ENCODE measurements at regions not wholly inside any gene's neighbourhood (a gene's known extent, or its start where the extent isn't known, plus 50 kb on each side); places are given as distances from the start of the nearest gene placed in this dataset.

DNA sequence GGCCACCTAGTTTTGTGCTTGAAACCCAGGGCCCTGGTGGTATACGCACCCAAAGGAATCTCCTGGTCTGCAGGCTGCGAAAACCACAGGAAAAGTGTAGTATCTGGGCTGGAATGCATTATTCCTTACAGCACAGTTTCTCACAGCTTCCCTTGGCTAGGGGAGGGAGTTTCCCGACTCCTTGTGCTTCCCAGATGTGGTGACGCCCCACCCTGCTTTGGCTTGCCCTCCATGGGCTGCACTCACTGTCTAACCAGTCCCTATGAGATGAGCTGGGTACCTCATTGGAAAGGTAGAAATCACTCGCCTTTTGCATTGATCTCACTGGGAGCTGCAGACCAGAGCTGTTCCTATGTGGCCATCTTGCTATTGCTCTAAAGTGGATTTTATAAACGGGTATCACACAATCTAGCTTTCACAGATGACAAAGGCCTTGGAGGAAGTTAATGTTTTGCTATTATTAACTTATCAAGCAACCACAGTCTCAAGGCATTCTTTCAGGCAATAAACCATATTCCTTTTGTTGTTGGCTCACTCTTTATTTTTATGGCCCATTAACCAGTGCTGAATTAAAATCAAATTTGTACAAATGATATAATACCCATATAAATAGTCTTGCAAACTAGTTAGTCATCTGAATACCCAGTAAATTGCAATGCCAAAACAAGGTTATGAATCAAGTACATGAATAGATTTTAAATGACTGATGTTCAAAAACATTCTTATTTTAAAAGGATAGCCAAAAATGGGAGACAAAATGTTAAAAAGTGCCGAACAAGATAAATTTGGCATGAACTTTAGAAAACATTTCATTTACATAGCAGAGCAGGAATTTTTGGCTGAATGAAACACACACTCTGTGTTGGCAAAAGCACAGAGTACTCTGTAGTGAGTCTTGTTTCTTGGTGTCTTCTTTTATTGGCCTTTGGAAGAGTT, 475.4 kb upstream of the ARGLU1 start:
- Histone ChIP-seq H3K9ac (ENCODE audit: insufficient read depth in 1 of 2, low read depth in 2 of 2, low read length in 2 of 2) (no peak overlapping the region), H3K4me3 (no peak overlapping the region), H3K79me2 (ENCODE audit: control insufficient read depth, insufficient read depth, low read length) (no peaks in the 10 kb centered on the region), H3K4me2 (ENCODE audit: insufficient read depth, low read length) (no peak overlapping the region), H3K27me3 (ENCODE audit: control insufficient read depth in 2 of 2, insufficient read depth in 2 of 2, low read length in 2 of 2) (no peaks in the 10 kb centered on the region), H4K20me1 (replicated peaks; ENCODE audit: control insufficient read depth, insufficient read depth, low read length) (no peaks in the 10 kb centered on the region), H3K9me1 (ENCODE audit: control insufficient read depth, insufficient read depth, low read length) (no peaks in the 10 kb centered on the region), H3K4me1 (replicated peaks in 1 of 2; ENCODE audit: control insufficient read depth in 2 of 2, insufficient read depth in 2 of 2, low read length in 2 of 2) (no peaks in the 10 kb centered on the region), H3K9me3 (replicated peaks; ENCODE audit: control insufficient read depth, insufficient read depth, low read depth, low read length) (no peaks in the 10 kb centered on the region), H3K36me3 (ENCODE audit: control insufficient read depth, insufficient read depth, low read length) (no peaks in the 10 kb centered on the region), H3K27ac (ENCODE audit: extremely low read depth, low read depth, low read length) (no peak overlapping the region), H2AFZ (ENCODE audit: low read depth, low read length) (no peak overlapping the region)
- TF ChIP-seq HNRNPK (IDR thresholded peaks at IDR 0.05; ENCODE audit: low read depth, low read length, poor library complexity, severe bottlenecking) (no peak), NR2C2 (CRISPR knock-in tag; IDR thresholded peaks at IDR 0.05) (no peak), NR2C2 (tag; IDR thresholded peaks at IDR 0.05) (no peak), FOXP1 (CRISPR knock-in tag; IDR thresholded peaks at IDR 0.05) (no peak), ATF2 (CRISPR knock-in tag; IDR thresholded peaks at IDR 0.05) (no peak), MTF1 (CRISPR knock-in tag; IDR thresholded peaks at IDR 0.05; ENCODE audit: borderline replicate concordance) (no peak), BHLHE40 (IDR thresholded peaks at IDR 0.05; ENCODE audit: low read length) (no peak), ZFP1 (CRISPR knock-in tag; IDR thresholded peaks at IDR 0.05) (no peak), KAT7 (CRISPR knock-in tag; IDR thresholded peaks at IDR 0.05; ENCODE audit: borderline replicate concordance) (no peak), RFX7 (CRISPR knock-in tag; IDR thresholded peaks at IDR 0.05) (no peak), ELF4 (CRISPR knock-in tag; IDR thresholded peaks at IDR 0.05) (no peak), ZNF384 (IDR thresholded peaks at IDR 0.05; ENCODE audit: low read depth, low read length) (no peak), ZNF668 (CRISPR knock-in tag; IDR thresholded peaks at IDR 0.05) (no peak), POLR2A (conservative IDR thresholded peaks at IDR 0.05) (no peak), EWSR1 (IDR thresholded peaks at IDR 0.05; ENCODE audit: borderline replicate concordance, low read depth, partially characterized antibody) (no peak), HNRNPUL1 (IDR thresholded peaks at IDR 0.05; ENCODE audit: low read length) (no peak), DNMT1 (IDR thresholded peaks at IDR 0.05) (no peak), ZNF75A (CRISPR knock-in tag; IDR thresholded peaks at IDR 0.05) (no peak), GATAD2A (IDR thresholded peaks at IDR 0.05) (no peak)
- intact Hi-C loops (cut with micrococcal nuclease) (no loop called here), in situ Hi-C loops (cut with MboI) (no loop called here)
- no peak for FAIRE-seq
- ChIA-PET CTCF (ENCODE audit: low intra/inter-chr PET ratio) (no interaction called here), POLR2A (no interaction called here)
- no peak for DNase-seq (ENCODE audit: extremely low read depth in 1 of 4, low spot score in 3 of 4)
- 2% methylated on average over 7 of the region's 7 CpGs for WGBS (ENCODE audit: insufficient coverage, low coverage, missing lambda C conversion rate)
- no TSS peak for BruUV-seq (replicated peaks)
- ATAC-seq = no peak

Measured in K562 (cell line).